Neural progenitor cell (in vitro differentiated cells): ENCODE measurements at regions not wholly inside any gene's neighbourhood (a gene's known extent, or its start where the extent isn't known, plus 50 kb on each side); places are given as distances from the start of the nearest gene placed in this dataset.

ENCODE experiments used
- DNase-seq: peaks from one replicate; pipeline ENCODE4 v3.0.0-alpha.2; 2016; ENCODE audit warnings: low spot score
- H2AFZ ChIP-seq: fragments of 200-600 bp; sonication (generic); replicated peaks from 2 replicates; pipeline ENCODE4 v1.6.1; 2016; ENCODE audit warnings: antibody characterized with exemption
- H3F3A ChIP-seq: fragments of 200-600 bp; sonication (generic); 2 replicates; pipeline ENCODE4 v1.6.1; 2016; ENCODE audit warnings: antibody characterized with exemption, low read depth
- H3K27ac ChIP-seq: fragments of 200-600 bp; sonication (generic); 2 replicates; pipeline ENCODE4 v1.5.1; 2016; ENCODE audit warnings: mild to moderate bottlenecking
- H3K27me3 ChIP-seq: fragments of 200-600 bp; sonication (generic); 2 replicates; pipeline ENCODE4 v1.6.1; 2016; ENCODE audit warnings: mild to moderate bottlenecking, moderate library complexity
- H3K36me3 ChIP-seq: fragments of 200-600 bp; sonication (generic); 2 replicates; pipeline ENCODE4 v1.5.1; 2016
- H3K4me1 ChIP-seq: fragments of 200-600 bp; sonication (generic); 2 replicates; pipeline ENCODE4 v1.6.1; 2016; ENCODE audit warnings: mixed run types
- H3K4me2 ChIP-seq: fragments of 200-600 bp; sonication (generic); 2 replicates; pipeline ENCODE4 v1.6.1; 2016
- H3K4me3 ChIP-seq: fragments of 200-600 bp; sonication (generic); 2 replicates; pipeline ENCODE4 v1.5.1; 2016
- H3K79me2 ChIP-seq: fragments of 200-600 bp; sonication (generic); 2 replicates; pipeline ENCODE4 v1.6.1; 2016; ENCODE audit warnings: low read depth
- H3K9ac ChIP-seq: fragments of 200-600 bp; sonication (generic); 2 replicates; pipeline ENCODE4 v1.6.1; 2016
- H3K9me3 ChIP-seq: fragments of 200-600 bp; sonication (generic); 2 replicates; pipeline ENCODE4 v1.5.1; 2016; ENCODE audit warnings: low read depth
- H4K20me1 ChIP-seq: fragments of 200-600 bp; sonication (generic); 2 replicates; pipeline ENCODE4 v1.6.1; 2016; ENCODE audit warnings: low read depth
- H3K27ac Mint-ChIP-seq: 3 replicates; pipeline ENCODE4 v1.8.0; 2021; ENCODE audit warnings: mixed read lengths
- H3K27me3 Mint-ChIP-seq: 2 replicates; pipeline ENCODE4 v1.8.0; 2022; ENCODE audit warnings: low read depth, mild to moderate bottlenecking, inconsistent platforms, moderate library complexity, mixed read lengths; ENCODE audit not compliant: insufficient read depth
- H3K36me3 Mint-ChIP-seq: 3 replicates; pipeline ENCODE4 v1.8.0; 2021; ENCODE audit warnings: mixed read lengths
- H3K4me1 Mint-ChIP-seq: 3 replicates; pipeline ENCODE4 v1.8.0; 2021; ENCODE audit warnings: mixed read lengths
- H3K4me3 Mint-ChIP-seq: 3 replicates; pipeline ENCODE4 v1.8.0; 2021; ENCODE audit warnings: mild to moderate bottlenecking, moderate library complexity, mixed read lengths
- H3K9me3 Mint-ChIP-seq: 3 replicates; pipeline ENCODE4 v1.8.0; 2020; ENCODE audit warnings: mixed read lengths
- EZH2 ChIP-seq: fragments of 200-600 bp; sonication (generic); IDR thresholded peaks from 2 replicates; pipeline ENCODE4 v1.6.1; 2017; ENCODE audit warnings: antibody characterized with exemption, mild to moderate bottlenecking, moderate library complexity
- EZH2phosphoT487 ChIP-seq: fragments of 200-600 bp; sonication (generic); IDR thresholded peaks from 2 replicates; pipeline ENCODE4 v1.6.1; 2017; ENCODE audit warnings: antibody characterized with exemption
- TF ChIP-seq, protein P1 (sequence below): fragments of 200-600 bp; sonication (generic); IDR thresholded peaks from 2 replicates; pipeline ENCODE4 v1.5.1; 2017; ENCODE audit warnings: antibody characterized with exemption, mild to moderate bottlenecking

DNA sequence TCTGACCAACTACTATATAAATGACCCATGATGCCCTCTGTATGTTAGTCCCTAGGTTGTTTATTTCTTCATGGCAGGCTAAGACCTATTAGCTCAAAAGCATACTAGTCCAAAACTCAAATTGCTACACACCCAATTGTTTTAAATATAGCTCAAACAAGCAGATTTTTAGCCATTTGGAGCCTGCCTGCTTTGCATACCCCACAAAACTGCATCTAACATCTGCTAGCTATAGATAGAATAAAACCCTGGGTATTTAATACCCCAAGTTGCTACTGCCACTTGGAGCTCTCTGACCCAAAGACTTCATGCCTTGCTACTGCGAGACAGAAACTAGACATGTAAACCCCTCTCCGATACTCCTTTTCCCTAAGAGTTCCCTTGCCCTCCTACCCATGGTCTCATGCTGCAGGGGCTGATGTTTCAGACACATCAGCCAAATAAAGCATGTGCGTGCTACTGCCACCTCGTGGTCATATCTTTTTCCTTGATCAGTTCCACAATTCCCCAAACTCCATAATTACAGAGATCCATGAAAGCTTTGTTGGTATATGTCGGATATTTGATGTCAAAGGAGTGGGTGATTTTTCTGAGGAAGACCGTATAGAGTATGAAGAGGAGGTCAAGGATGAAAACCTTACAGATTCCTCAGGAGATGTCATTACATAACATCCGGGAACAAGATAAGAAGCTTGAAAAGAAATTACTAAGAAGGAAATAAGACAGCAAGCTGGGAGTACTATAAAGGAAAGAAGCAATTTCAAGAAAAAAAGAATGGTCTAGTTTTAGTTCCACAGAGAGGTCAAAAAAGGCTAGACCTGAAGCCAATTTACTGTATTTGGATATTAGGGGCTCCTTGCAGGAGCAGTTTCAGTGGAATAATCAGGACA lies 386.6 kb downstream of the SH2D4B start:
- peak overlapping the region; percentile 12 for H2AFZ ChIP-seq
- Mint-ChIP-seq H3K36me3 (no peaks in the 10 kb centered on the region), H3K4me3 (no peak overlapping the region)

DNA sequence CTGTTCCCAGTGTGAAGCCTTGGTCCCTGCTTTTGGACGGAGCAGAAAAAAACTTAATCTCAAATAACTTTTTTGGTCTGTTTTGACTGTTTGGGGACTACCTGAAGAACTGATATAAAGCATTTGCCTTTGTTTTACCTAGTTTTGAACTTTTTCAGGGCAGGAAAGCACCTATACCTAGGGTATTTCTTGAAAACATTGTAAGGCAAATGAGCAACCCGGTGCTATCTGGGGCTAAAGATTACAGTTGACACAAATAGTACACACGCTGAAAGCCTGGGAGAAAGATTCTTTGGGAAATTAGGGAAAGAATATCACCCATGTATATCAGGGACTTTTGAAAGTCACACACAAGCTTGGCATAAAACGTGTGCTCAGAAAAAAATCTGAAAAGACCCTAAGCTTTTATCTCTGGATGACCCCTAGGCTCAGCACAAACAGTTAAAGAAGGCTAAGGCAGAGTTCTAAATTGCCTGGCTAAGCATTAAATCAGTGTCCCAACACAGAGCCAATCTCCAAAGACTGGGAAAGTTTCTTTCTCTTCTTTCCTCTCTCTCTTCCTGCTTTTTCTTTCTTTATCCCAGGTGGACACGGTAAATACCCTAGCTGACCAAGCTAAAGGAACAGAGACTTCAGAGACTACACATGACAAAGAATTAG lies 389.8 kb downstream of the SH2D4B start:
- Histone ChIP-seq H3K79me2 (no peaks in the 10 kb centered on the region), H3K27ac (no peak overlapping the region), H3F3A (no peaks in the 10 kb centered on the region), H3K4me2 (peak overlapping the region; percentile 66), H3K9ac (no peak overlapping the region), H2AFZ (peak overlapping the region; percentile 92), H3K36me3 (no peaks in the 10 kb centered on the region), H3K4me1 (peaks cover 7% of the 10 kb centered on the region), H3K4me3 (no peak overlapping the region), H3K9me3 (no peaks in the 10 kb centered on the region), H4K20me1 (no peaks in the 10 kb centered on the region), H3K27me3 (no peaks in the 10 kb centered on the region)
- TF ChIP-seq, protein P1, sequence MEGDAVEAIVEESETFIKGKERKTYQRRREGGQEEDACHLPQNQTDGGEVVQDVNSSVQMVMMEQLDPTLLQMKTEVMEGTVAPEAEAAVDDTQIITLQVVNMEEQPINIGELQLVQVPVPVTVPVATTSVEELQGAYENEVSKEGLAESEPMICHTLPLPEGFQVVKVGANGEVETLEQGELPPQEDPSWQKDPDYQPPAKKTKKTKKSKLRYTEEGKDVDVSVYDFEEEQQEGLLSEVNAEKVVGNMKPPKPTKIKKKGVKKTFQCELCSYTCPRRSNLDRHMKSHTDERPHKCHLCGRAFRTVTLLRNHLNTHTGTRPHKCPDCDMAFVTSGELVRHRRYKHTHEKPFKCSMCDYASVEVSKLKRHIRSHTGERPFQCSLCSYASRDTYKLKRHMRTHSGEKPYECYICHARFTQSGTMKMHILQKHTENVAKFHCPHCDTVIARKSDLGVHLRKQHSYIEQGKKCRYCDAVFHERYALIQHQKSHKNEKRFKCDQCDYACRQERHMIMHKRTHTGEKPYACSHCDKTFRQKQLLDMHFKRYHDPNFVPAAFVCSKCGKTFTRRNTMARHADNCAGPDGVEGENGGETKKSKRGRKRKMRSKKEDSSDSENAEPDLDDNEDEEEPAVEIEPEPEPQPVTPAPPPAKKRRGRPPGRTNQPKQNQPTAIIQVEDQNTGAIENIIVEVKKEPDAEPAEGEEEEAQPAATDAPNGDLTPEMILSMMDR = no peak
- no peak for TF ChIP-seq EZH2
- no peak for TF ChIP-seq EZH2phosphoT487
- Mint-ChIP-seq H3K36me3 (no peaks in the 10 kb centered on the region), H3K27ac (no peak overlapping the region), H3K4me1 (no peaks in the 10 kb centered on the region), H3K27me3 (no peaks in the 10 kb centered on the region), H3K9me3 (peaks cover 10% of the 10 kb centered on the region), H3K4me3 (no peak overlapping the region)
- peak; percentile 18 for DNase-seq

More for the DNA sequence above, 386.6 kb downstream of the SH2D4B start:
- Mint-ChIP-seq H3K4me1 (no peaks in the 10 kb centered on the region), H3K27me3 (no peaks in the 10 kb centered on the region), H3K27ac (no peak overlapping the region), H3K9me3 (peaks cover 9% of the 10 kb centered on the region)
- H3K4me1 ChIP-seq = peaks cover 14% of the 10 kb centered on the region
- H3K4me2 ChIP-seq = no peak overlapping the region
- H3F3A ChIP-seq = no peaks in the 10 kb centered on the region
- no peak overlapping the region for H3K9ac ChIP-seq
- no peaks in the 10 kb centered on the region for H3K27me3 ChIP-seq
- H3K79me2 ChIP-seq = no peaks in the 10 kb centered on the region
- H3K4me3 ChIP-seq = no peak overlapping the region
- H3K36me3 ChIP-seq = no peaks in the 10 kb centered on the region
- peak; percentile 78 for DNase-seq
- no peaks in the 10 kb centered on the region for H3K9me3 ChIP-seq
- no peak overlapping the region for H3K27ac ChIP-seq
- H4K20me1 ChIP-seq = no peaks in the 10 kb centered on the region
- no peak for TF ChIP-seq EZH2phosphoT487
- TF ChIP-seq EZH2 = no peak
- TF ChIP-seq, protein P1 = peak; percentile 86

DNA sequence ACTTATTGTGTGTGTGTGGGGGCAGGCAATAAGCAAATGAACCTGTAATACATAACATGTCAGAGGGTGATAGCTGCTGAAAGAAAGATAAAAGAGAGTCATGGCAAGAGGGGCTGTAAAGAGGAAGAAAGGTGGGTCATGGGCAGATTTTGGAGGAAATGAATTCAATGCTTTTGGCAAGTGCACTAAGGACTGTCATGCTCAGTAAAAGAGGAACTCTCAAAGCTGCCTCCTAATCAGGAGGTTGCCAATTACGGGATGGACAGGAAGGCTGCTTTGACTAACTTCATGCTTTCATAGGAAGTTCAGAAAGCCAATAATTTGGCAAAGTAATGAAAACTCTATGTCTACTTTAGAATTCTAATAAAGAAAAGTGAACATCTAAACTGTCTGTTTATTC lies 401.2 kb downstream of the SH2D4B start:
- no peaks in the 10 kb centered on the region for H3F3A ChIP-seq
- no peak overlapping the region for H2AFZ ChIP-seq
- no peak overlapping the region for H3K4me3 ChIP-seq
- H3K9ac ChIP-seq = no peak overlapping the region
- H3K27ac ChIP-seq = no peak overlapping the region
- TF ChIP-seq EZH2phosphoT487 (no peak), EZH2 (no peak)
- TF ChIP-seq, protein P1 = no peak
- H3K36me3 ChIP-seq = no peaks in the 10 kb centered on the region
- no peak for DNase-seq
- no peaks in the 10 kb centered on the region for H3K79me2 ChIP-seq
- no peak overlapping the region for H3K4me2 ChIP-seq
- Mint-ChIP-seq H3K9me3 (no peaks in the 10 kb centered on the region), H3K36me3 (no peaks in the 10 kb centered on the region), H3K27ac (no peak overlapping the region), H3K4me3 (no peak overlapping the region), H3K4me1 (no peaks in the 10 kb centered on the region), H3K27me3 (peaks cover 2% of the 10 kb centered on the region)
- peaks cover 6% of the 10 kb centered on the region for H3K4me1 ChIP-seq
- H4K20me1 ChIP-seq = no peaks in the 10 kb centered on the region
- H3K27me3 ChIP-seq = no peaks in the 10 kb centered on the region
- no peaks in the 10 kb centered on the region for H3K9me3 ChIP-seq
